Neural cell (in vitro differentiated cells): ENCODE measurements at regions not wholly inside any gene's neighbourhood (a gene's known extent, or its start where the extent isn't known, plus 50 kb on each side); places are given as distances from the start of the nearest gene placed in this dataset.

ENCODE experiments used
- H2AFZ ChIP-seq: fragments of 200-600, 300-800 bp; sonication (generic), shearing (Covaris generic); 2 replicates; pipeline ENCODE4 v1.6.0; 2014; ENCODE audit warnings: low read depth, mild to moderate bottlenecking, antibody characterized with exemption, low read length, moderate library complexity
- H3F3A ChIP-seq: fragments of 200-600 bp; shearing (Covaris generic); 2 replicates; pipeline ENCODE4 v1.6.1; 2016; ENCODE audit warnings: mild to moderate bottlenecking, moderate library complexity, mixed read lengths, antibody characterized with exemption, low read length; ENCODE audit not compliant: insufficient read depth, poor library complexity, severe bottlenecking
- H3K27ac ChIP-seq: fragments of 200-600, 300-800 bp; sonication (generic), shearing (Covaris generic); 2 replicates; pipeline ENCODE4 v1.5.1; 2014; ENCODE audit warnings: mild to moderate bottlenecking, low read length, moderate library complexity
- H3K27me3 ChIP-seq: fragments of 300-800, 200-600 bp; sonication (generic), shearing (Covaris generic); 2 replicates; pipeline ENCODE4 v1.6.0; 2014; ENCODE audit warnings: mild to moderate bottlenecking, low read depth, low read length, moderate library complexity; ENCODE audit not compliant: insufficient read depth
- H3K36me3 ChIP-seq: fragments of 300-800, 200-600 bp; sonication (generic), shearing (Covaris generic); 2 replicates; pipeline ENCODE4 v1.5.1; 2014; ENCODE audit warnings: mild to moderate bottlenecking, antibody characterized with exemption, low read length, moderate library complexity; ENCODE audit not compliant: insufficient read depth
- H3K4me2 ChIP-seq: fragments of 300-800, 200-600 bp; sonication (generic), shearing (Covaris generic); 2 replicates; pipeline ENCODE4 v1.6.0; 2014; ENCODE audit warnings: mild to moderate bottlenecking, low read length
- H3K4me3 ChIP-seq: fragments of 300-800, 200-600 bp; sonication (generic), shearing (Covaris generic); 2 replicates; pipeline ENCODE4 v1.5.1; 2014; ENCODE audit warnings: mild to moderate bottlenecking, low read length, moderate library complexity
- H3K79me2 ChIP-seq: fragments of 200-600 bp; shearing (Covaris generic); replicated peaks from 2 replicates; pipeline ENCODE4 v1.6.0; 2014; ENCODE audit warnings: mild to moderate bottlenecking, low read length, moderate library complexity; ENCODE audit not compliant: insufficient read depth
- H3K9ac ChIP-seq: fragments of 300-800, 200-600 bp; sonication (generic), shearing (Covaris generic); 2 replicates; pipeline ENCODE4 v1.6.1; 2016; ENCODE audit warnings: mild to moderate bottlenecking, low read length, mixed read lengths
- H3K9me2 ChIP-seq: fragments of 200-600 bp; shearing (Covaris generic); 2 replicates; pipeline ENCODE4 v1.6.1; 2016; ENCODE audit warnings: mild to moderate bottlenecking, low read length, mixed read lengths; ENCODE audit not compliant: insufficient read depth
- H3K9me3 ChIP-seq: fragments of 200-600, 300-800 bp; sonication (generic), shearing (Covaris generic); 2 replicates; pipeline ENCODE4 v1.6.1; 2016; ENCODE audit warnings: mild to moderate bottlenecking, mixed run types, low read length, moderate library complexity, mixed read lengths
- H4K20me1 ChIP-seq: fragments of 200-600 bp; shearing (Covaris generic); 2 replicates; pipeline ENCODE4 v1.6.1; 2016; ENCODE audit warnings: mild to moderate bottlenecking, mixed run types; ENCODE audit not compliant: insufficient read depth
- EP300 ChIP-seq: fragments of 450-650 bp; conservative IDR thresholded peaks from 2 replicates; pipeline ENCODE4 v1.6.1; 2014; ENCODE audit warnings: antibody characterized with exemption, mild to moderate bottlenecking, moderate library complexity; ENCODE audit not compliant: poor library complexity, severe bottlenecking
- EZH2 ChIP-seq: fragments of 200-600, 300-800 bp; shearing (Covaris generic), sonication (generic); IDR thresholded peaks from 2 replicates; pipeline ENCODE4 v1.6.1; 2014; ENCODE audit warnings: antibody characterized with exemption, low read length, borderline replicate concordance, mild to moderate bottlenecking; ENCODE audit not compliant: insufficient read depth, poor library complexity, severe bottlenecking
- MXI1 ChIP-seq: fragments of 450-650 bp; conservative IDR thresholded peaks from 2 replicates; pipeline ENCODE4 v1.6.1; 2014; ENCODE audit warnings: antibody characterized with exemption, mild to moderate bottlenecking; ENCODE audit not compliant: poor library complexity, severe bottlenecking
- POLR2AphosphoS5 ChIP-seq: IDR thresholded peaks from 2 replicates; pipeline ENCODE4 v1.6.1; 2012
- RAD21 ChIP-seq: fragments of 450-650 bp; conservative IDR thresholded peaks from 2 replicates; pipeline ENCODE4 v1.6.1; 2014; ENCODE audit warnings: antibody characterized with exemption, mild to moderate bottlenecking, moderate library complexity
- SMC3 ChIP-seq: fragments of 450-650 bp; conservative IDR thresholded peaks from 2 replicates; pipeline ENCODE4 v1.6.1; 2014; ENCODE audit warnings: antibody characterized with exemption, mild to moderate bottlenecking, moderate library complexity; ENCODE audit not compliant: poor library complexity
- TAF1 ChIP-seq: IDR thresholded peaks from 2 replicates; pipeline ENCODE4 v1.6.1; 2012; ENCODE audit warnings: low read depth
- TF ChIP-seq, protein P1 (sequence below): IDR thresholded peaks from 2 replicates; pipeline ENCODE4 v1.6.1; 2012; ENCODE audit warnings: borderline replicate concordance
- TF ChIP-seq, protein P2 (sequence below): fragments of 450-650 bp; IDR thresholded peaks from 2 replicates; pipeline ENCODE4 v1.5.1; 2014; ENCODE audit warnings: antibody characterized with exemption, mild to moderate bottlenecking, moderate library complexity; ENCODE audit not compliant: poor library complexity, severe bottlenecking

DNA sequence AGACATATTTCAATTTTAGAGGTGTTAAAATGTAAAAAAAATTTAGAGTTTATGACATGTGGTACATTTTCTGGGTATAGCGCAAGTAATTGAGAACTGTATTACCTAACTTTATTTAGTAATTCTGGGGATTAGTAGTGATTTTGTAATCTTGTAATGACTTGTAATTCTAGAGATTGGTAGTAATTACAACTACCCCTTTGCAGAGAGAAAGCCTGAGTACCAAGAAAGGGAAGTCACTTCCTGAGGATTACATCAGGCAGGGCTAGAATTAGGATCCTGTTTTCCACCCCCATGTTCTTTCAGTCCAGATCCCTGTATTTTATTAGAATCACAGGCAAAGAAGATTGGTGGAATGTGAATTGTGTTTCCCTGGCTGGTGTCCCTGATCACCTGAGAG is 274.9 kb downstream of the KCNRG start:
- Histone ChIP-seq H3K9me3 (no peaks in the 10 kb centered on the region), H2AFZ (no peak overlapping the region)

DNA sequence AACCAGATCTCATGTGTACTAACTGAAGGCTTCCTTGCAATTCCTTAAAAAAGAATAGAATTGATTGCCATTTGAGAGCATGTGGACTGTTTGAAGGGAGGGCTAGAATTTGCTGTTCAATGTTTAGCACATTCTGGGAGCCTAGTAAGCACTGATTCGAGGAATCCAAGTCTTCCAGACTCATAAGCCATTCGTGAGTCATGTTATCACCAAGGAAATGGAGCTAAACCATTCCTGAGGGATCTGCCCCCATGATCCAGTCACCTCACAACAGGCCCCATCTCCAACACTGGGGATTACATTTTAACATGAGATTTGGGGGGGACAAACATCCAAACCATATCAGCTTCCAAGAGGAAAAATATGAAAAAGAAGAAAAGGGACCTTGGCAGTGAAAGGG is 276.4 kb downstream of the KCNRG start:
- TF ChIP-seq SMC3 (no peak), TAF1 (no peak), EP300 (no peak), RAD21 (no peak), MXI1 (no peak), POLR2AphosphoS5 (no peak), EZH2 (no peak)
- TF ChIP-seq, protein P1, sequence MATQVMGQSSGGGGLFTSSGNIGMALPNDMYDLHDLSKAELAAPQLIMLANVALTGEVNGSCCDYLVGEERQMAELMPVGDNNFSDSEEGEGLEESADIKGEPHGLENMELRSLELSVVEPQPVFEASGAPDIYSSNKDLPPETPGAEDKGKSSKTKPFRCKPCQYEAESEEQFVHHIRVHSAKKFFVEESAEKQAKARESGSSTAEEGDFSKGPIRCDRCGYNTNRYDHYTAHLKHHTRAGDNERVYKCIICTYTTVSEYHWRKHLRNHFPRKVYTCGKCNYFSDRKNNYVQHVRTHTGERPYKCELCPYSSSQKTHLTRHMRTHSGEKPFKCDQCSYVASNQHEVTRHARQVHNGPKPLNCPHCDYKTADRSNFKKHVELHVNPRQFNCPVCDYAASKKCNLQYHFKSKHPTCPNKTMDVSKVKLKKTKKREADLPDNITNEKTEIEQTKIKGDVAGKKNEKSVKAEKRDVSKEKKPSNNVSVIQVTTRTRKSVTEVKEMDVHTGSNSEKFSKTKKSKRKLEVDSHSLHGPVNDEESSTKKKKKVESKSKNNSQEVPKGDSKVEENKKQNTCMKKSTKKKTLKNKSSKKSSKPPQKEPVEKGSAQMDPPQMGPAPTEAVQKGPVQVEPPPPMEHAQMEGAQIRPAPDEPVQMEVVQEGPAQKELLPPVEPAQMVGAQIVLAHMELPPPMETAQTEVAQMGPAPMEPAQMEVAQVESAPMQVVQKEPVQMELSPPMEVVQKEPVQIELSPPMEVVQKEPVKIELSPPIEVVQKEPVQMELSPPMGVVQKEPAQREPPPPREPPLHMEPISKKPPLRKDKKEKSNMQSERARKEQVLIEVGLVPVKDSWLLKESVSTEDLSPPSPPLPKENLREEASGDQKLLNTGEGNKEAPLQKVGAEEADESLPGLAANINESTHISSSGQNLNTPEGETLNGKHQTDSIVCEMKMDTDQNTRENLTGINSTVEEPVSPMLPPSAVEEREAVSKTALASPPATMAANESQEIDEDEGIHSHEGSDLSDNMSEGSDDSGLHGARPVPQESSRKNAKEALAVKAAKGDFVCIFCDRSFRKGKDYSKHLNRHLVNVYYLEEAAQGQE: no peak
- TF ChIP-seq, protein P2, sequence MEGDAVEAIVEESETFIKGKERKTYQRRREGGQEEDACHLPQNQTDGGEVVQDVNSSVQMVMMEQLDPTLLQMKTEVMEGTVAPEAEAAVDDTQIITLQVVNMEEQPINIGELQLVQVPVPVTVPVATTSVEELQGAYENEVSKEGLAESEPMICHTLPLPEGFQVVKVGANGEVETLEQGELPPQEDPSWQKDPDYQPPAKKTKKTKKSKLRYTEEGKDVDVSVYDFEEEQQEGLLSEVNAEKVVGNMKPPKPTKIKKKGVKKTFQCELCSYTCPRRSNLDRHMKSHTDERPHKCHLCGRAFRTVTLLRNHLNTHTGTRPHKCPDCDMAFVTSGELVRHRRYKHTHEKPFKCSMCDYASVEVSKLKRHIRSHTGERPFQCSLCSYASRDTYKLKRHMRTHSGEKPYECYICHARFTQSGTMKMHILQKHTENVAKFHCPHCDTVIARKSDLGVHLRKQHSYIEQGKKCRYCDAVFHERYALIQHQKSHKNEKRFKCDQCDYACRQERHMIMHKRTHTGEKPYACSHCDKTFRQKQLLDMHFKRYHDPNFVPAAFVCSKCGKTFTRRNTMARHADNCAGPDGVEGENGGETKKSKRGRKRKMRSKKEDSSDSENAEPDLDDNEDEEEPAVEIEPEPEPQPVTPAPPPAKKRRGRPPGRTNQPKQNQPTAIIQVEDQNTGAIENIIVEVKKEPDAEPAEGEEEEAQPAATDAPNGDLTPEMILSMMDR: no peak
- Histone ChIP-seq H3K36me3 (no peaks in the 10 kb centered on the region), H3K4me2 (no peak overlapping the region), H3K79me2 (no peaks in the 10 kb centered on the region), H2AFZ (no peak overlapping the region), H3K9me2 (no peaks in the 10 kb centered on the region), H3K9me3 (no peaks in the 10 kb centered on the region), H3F3A (no peaks in the 10 kb centered on the region), H3K27ac (no peak overlapping the region), H3K27me3 (no peaks in the 10 kb centered on the region), H3K9ac (no peak overlapping the region), H3K4me3 (no peak overlapping the region), H4K20me1 (no peaks in the 10 kb centered on the region)

More for the DNA sequence above, 274.9 kb downstream of the KCNRG start:
- no peaks in the 10 kb centered on the region for H3K79me2 ChIP-seq
- H3F3A ChIP-seq: no peaks in the 10 kb centered on the region
- H3K27ac ChIP-seq: no peak overlapping the region
- H4K20me1 ChIP-seq: no peaks in the 10 kb centered on the region
- no peaks in the 10 kb centered on the region for H3K9me2 ChIP-seq
- no peaks in the 10 kb centered on the region for H3K27me3 ChIP-seq
- H3K9ac ChIP-seq: no peak overlapping the region
- no peak overlapping the region for H3K4me2 ChIP-seq
- H3K4me3 ChIP-seq: no peak overlapping the region
- TF ChIP-seq, protein P2: no peak
- TF ChIP-seq SMC3 (no peak), TAF1 (no peak), POLR2AphosphoS5 (no peak), RAD21 (no peak), MXI1 (no peak), EZH2 (no peak), EP300 (no peak)
- TF ChIP-seq, protein P1: no peak
- no peaks in the 10 kb centered on the region for H3K36me3 ChIP-seq
